K562 (cell line): ENCODE measurements at regions not wholly inside any gene's neighbourhood (a gene's known extent, or its start where the extent isn't known, plus 50 kb on each side); places are given as distances from the start of the nearest gene placed in this dataset.

Experiments used
- ATAC-seq: fragments of 200-7000 bp; cut with Tn5 transposase; 3 replicates; pipeline ENCODE4 v1.9.1; 2020; ENCODE audit warnings: moderate library complexity
- BruUV-seq: library from RNA; stranded (reverse); fragments of 400-500 nt; replicated peaks from 2 replicates; lab custom pipeline; 2021; lab: Mats Ljungman, UMichigan
- CTCF ChIA-PET: fragments of 300-600 bp; formaldehyde crosslinking; extraction: SDS; loops from one replicate; lab custom pipeline; 2021; ENCODE audit warnings: low intra/inter-chr PET ratio; lab: Yijun Ruan, JAX
- POLR2A ChIA-PET: fragments of 300-600, 350-650 bp; sonication (Branson Sonifier 250); formaldehyde crosslinking; extraction: SDS; loops from one replicate; lab custom pipeline; 2021; ENCODE audit warnings: antibody characterized with exemption, inconsistent platforms; lab: Yijun Ruan, JAX
- DNase-seq, 4 experiments: peaks; one replicate each; pipeline versions ENCODE4 v3.0.0 to v3.0.0-alpha.2; 2011 to 2018; ENCODE audit warnings: low spot score in 3 of 4, mixed read lengths in 3 of 4; ENCODE audit errors: extremely low read depth in 1 of 4
- FAIRE-seq: peaks from 2 replicates; lab custom pipeline; 2011; peaks lifted over from hg19 to GRCh38; lab: Jason Lieb, UNC
- H2AFZ ChIP-seq: 2 replicates; pipeline ENCODE4 v1.6.0; 2011; ENCODE audit warnings: low read depth, low read length, control low read depth, inconsistent platforms
- H3K27ac ChIP-seq: fragments of 200-600 bp; 3 replicates; pipeline ENCODE4 v1.8.0; 2011; ENCODE audit warnings: low read depth, mild to moderate bottlenecking, control low read depth, inconsistent platforms, low read length, moderate library complexity, mixed read lengths; ENCODE audit errors: extremely low read depth
- H3K27me3 ChIP-seq, 2 experiments: fragments of 300-600 bp in 1 of 2; 2 replicates in 1 of 2; 3 replicates in 1 of 2; pipeline versions ENCODE4 v1.6.0 to v1.8.0; 2011; ENCODE audit warnings: inconsistent platforms in 2 of 2, low read length in 2 of 2, mild to moderate bottlenecking in 1 of 2, mixed read lengths in 1 of 2, moderate library complexity in 1 of 2; ENCODE audit not compliant: control insufficient read depth in 2 of 2, insufficient read depth in 2 of 2
- H3K36me3 ChIP-seq: fragments of 300-600 bp; 3 replicates; pipeline ENCODE4 v1.8.0; 2011; ENCODE audit warnings: mild to moderate bottlenecking, low read length, inconsistent platforms; ENCODE audit not compliant: control insufficient read depth, insufficient read depth
- H3K4me1 ChIP-seq, 2 experiments: fragments of 200-600 bp in 1 of 2; replicated peaks in 1 of 2; 2 replicates in 1 of 2; 3 replicates in 1 of 2; pipeline versions ENCODE4 v1.5.1 to v1.8.0; 2011; ENCODE audit warnings: inconsistent platforms in 2 of 2, low read length in 2 of 2, mild to moderate bottlenecking in 1 of 2, mixed read lengths in 1 of 2, moderate library complexity in 1 of 2; ENCODE audit not compliant: control insufficient read depth in 2 of 2, insufficient read depth in 2 of 2
- H3K4me2 ChIP-seq: 2 replicates; pipeline ENCODE4 v1.6.1; 2011; ENCODE audit warnings: low read length, control low read depth, inconsistent platforms, mixed read lengths; ENCODE audit not compliant: insufficient read depth
- H3K4me3 ChIP-seq: fragments of 200-600 bp; sonication (generic), shearing (Covaris generic); 2 replicates; pipeline ENCODE4 v1.5.1; 2016; ENCODE audit warnings: control low read depth, inconsistent platforms
- H3K79me2 ChIP-seq: fragments of 200-600 bp; 3 replicates; pipeline ENCODE4 v1.8.0; 2011; ENCODE audit warnings: low read length, inconsistent platforms; ENCODE audit not compliant: control insufficient read depth, insufficient read depth
- H3K9ac ChIP-seq, 2 experiments: 2 replicates each; pipeline versions ENCODE4 v1.6.0 to v1.6.1; 2011; ENCODE audit warnings: low read depth in 2 of 2, low read length in 2 of 2, control low read depth in 1 of 2, inconsistent platforms in 1 of 2, mild to moderate bottlenecking in 1 of 2, mixed read lengths in 1 of 2; ENCODE audit not compliant: insufficient read depth in 1 of 2
- H3K9me1 ChIP-seq: one replicate; pipeline ENCODE4 v1.6.0; 2011; ENCODE audit warnings: inconsistent platforms, mild to moderate bottlenecking, low read length, moderate library complexity; ENCODE audit not compliant: control insufficient read depth, insufficient read depth
- H3K9me3 ChIP-seq: replicated peaks from 2 replicates; pipeline ENCODE4 v1.5.1; 2011; ENCODE audit warnings: low read depth, low read length, inconsistent platforms; ENCODE audit not compliant: control insufficient read depth, insufficient read depth
- H4K20me1 ChIP-seq: replicated peaks from 2 replicates; pipeline ENCODE4 v1.6.1; 2011; ENCODE audit warnings: low read length, inconsistent platforms, mixed read lengths; ENCODE audit not compliant: control insufficient read depth, insufficient read depth
- CEBPG ChIP-seq, 3 experiments: fragments of 200-800 bp in 1 of 3; sonication (Bioruptor generic) in 1 of 3; sonication (generic) in 1 of 3; formaldehyde crosslinking in 1 of 3; IDR thresholded peaks in 2 of 3; conservative IDR thresholded peaks in 1 of 3; 2 replicates each; pipeline versions ENCODE4 v1.6.1 to v1.8.0; 2016 to 2022; ENCODE audit warnings: missing compliant biosample characterization in 2 of 3, missing genetic modification characterization in 2 of 3, mild to moderate bottlenecking in 1 of 3, missing genetic modification reagents in 1 of 3
- CHAMP1 ChIP-seq: fragments of 450-650 bp; IDR thresholded peaks from 2 replicates; pipeline ENCODE4 v1.6.1; 2016; ENCODE audit warnings: mild to moderate bottlenecking
- FOXJ2 ChIP-seq: fragments of 200-800 bp; sonication (Bioruptor generic); IDR thresholded peaks from 2 replicates; pipeline ENCODE4 v1.6.1; 2016; ENCODE audit warnings: missing genetic modification characterization, missing compliant biosample characterization
- GATAD2A ChIP-seq: fragments of 450-650 bp; IDR thresholded peaks from 2 replicates; pipeline ENCODE4 v1.6.1; 2017
- HMG20A ChIP-seq: fragments of 450-650 bp; formaldehyde crosslinking; conservative IDR thresholded peaks from 2 replicates; pipeline ENCODE4 v1.4.0; 2020; ENCODE audit warnings: mild to moderate bottlenecking, mixed read lengths
- ILF3 ChIP-seq: fragments of 450-650 bp; IDR thresholded peaks from 2 replicates; pipeline ENCODE4 v1.6.1; 2018; ENCODE audit warnings: antibody characterized with exemption, mild to moderate bottlenecking, moderate library complexity, borderline replicate concordance
- LCOR ChIP-seq: sonication (generic); formaldehyde crosslinking; IDR thresholded peaks from 2 replicates; pipeline ENCODE4 v1.8.0; 2022; ENCODE audit warnings: mild to moderate bottlenecking, missing genetic modification reagents
- MED1 ChIP-seq: sonication (generic); formaldehyde crosslinking; IDR thresholded peaks from 2 replicates; pipeline ENCODE4 v1.8.1; 2023; ENCODE audit warnings: missing genetic modification reagents, borderline replicate concordance
- PCBP2 ChIP-seq: fragments of 200-400 bp; formaldehyde crosslinking; IDR thresholded peaks from 2 replicates; pipeline ENCODE4 v1.6.1; 2018; ENCODE audit warnings: low read length, low read depth, mild to moderate bottlenecking, moderate library complexity; ENCODE audit not compliant: poor library complexity, severe bottlenecking
- RBM15 ChIP-seq: fragments of 200-400 bp; formaldehyde crosslinking; IDR thresholded peaks from 2 replicates; pipeline ENCODE4 v1.6.1; 2018; ENCODE audit warnings: mild to moderate bottlenecking, low read length, moderate library complexity; ENCODE audit not compliant: insufficient read depth
- TGIF2 ChIP-seq: sonication (generic); formaldehyde crosslinking; IDR thresholded peaks from 2 replicates; pipeline ENCODE4 v1.8.1; 2022; ENCODE audit warnings: mild to moderate bottlenecking, missing genetic modification reagents, moderate library complexity
- TRIM28 ChIP-seq: fragments of 450-650 bp; IDR thresholded peaks from 2 replicates; pipeline ENCODE4 v1.6.1; 2017
- XRCC3 ChIP-seq: fragments of 450-650 bp; IDR thresholded peaks from 2 replicates; pipeline ENCODE4 v1.6.1; 2017; ENCODE audit warnings: mild to moderate bottlenecking, moderate library complexity
- ZNF347 ChIP-seq: fragments of 450-650 bp; formaldehyde crosslinking; IDR thresholded peaks from 2 replicates; pipeline ENCODE4 v1.4.0; 2020; ENCODE audit warnings: low read depth, mild to moderate bottlenecking, moderate library complexity
- WGBS: fragments of 100-300 bp; shearing (Covaris generic); methylation state at CpG from one replicate; pipeline ENCODE4 v1.1.6; 2016; ENCODE audit warnings: low coverage, mixed read lengths; ENCODE audit not compliant: insufficient coverage; ENCODE audit errors: missing lambda C conversion rate; 5-methylcytosine and 5-hydroxymethylcytosine counted together
- in situ Hi-C: fragments of 300-500 bp; cut with MboI; formaldehyde crosslinking; loops from 4 replicates; pipeline ENCODE4 v1.15.0; 2018; ENCODE audit warnings: inconsistent platforms, mixed read lengths
- intact Hi-C: fragments of 100-400 bp; cut with micrococcal nuclease; formaldehyde crosslinking; loops from 2 replicates; pipeline ENCODE4 v1.14.2; 2022
- TF ChIP-seq, protein P1 (sequence below), 2 experiments: fragments of 450-650 bp in 1 of 2; sonication (generic) in 1 of 2; formaldehyde crosslinking; conservative IDR thresholded peaks; 2 replicates each; pipeline versions ENCODE4 v1.4.0 to v1.8.1; 2020 to 2022; ENCODE audit warnings: mild to moderate bottlenecking in 1 of 2, missing genetic modification reagents in 1 of 2
- TF ChIP-seq, protein P2 (sequence below): fragments of 250-450 bp; sonication (Bioruptor Pico); IDR thresholded peaks from 2 replicates; pipeline ENCODE4 v1.5.0; 2021

DNA sequence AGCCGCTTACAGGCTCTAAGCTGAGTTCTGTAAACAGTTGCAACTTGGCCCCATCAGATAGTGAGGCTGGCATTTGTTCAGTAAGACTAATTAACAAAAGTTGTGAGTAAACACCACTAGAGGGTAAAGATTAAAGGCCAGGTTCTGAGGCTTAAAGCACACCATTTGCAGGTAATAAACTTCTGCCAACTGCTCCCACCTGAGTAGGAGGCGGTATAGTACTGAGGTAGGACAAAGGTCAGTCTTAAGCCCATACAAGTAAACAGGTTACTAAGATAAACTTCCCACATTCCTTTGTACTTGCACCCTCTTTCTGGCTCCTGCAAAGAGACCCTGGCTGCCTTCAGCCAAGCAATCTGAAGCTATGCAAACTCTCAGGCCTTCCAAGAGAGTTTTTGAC is 419.6 kb downstream of the DNAH5 start:
- in situ Hi-C loops (no loop called here), intact Hi-C loops (no loop called here)
- no peaks in the 10 kb centered on the region for H3K9me1 ChIP-seq
- ChIA-PET POLR2A (no interaction called here), CTCF (no interaction called here)
- H3K9ac ChIP-seq = no peak overlapping the region
- H2AFZ ChIP-seq = no peak overlapping the region
- peaks cover 2% of the 10 kb centered on the region for H3K9me3 ChIP-seq
- ATAC-seq (no peak), DNase-seq (no peak), FAIRE-seq (no peak)
- H3K27me3 ChIP-seq = no peaks in the 10 kb centered on the region
- H4K20me1 ChIP-seq = no peaks in the 10 kb centered on the region
- H3K27ac ChIP-seq = no peak overlapping the region
- H3K4me2 ChIP-seq = no peak overlapping the region
- no TSS peak for BruUV-seq
- no peaks in the 10 kb centered on the region for H3K36me3 ChIP-seq
- 3% methylated on average over 2 of the region's 2 CpGs for WGBS
- H3K4me3 ChIP-seq = no peak overlapping the region
- no peaks in the 10 kb centered on the region for H3K4me1 ChIP-seq
- no peaks in the 10 kb centered on the region for H3K79me2 ChIP-seq
- TF ChIP-seq HMG20A (CRISPR knock-in tag) (no peak), CEBPG (CRISPR knock-in tag; IDR thresholded peaks at IDR 0.05) (no peak), CEBPG (tag; conservative IDR thresholded peaks at IDR 0.05 in 1 of 2, IDR thresholded peaks at IDR 0.05 in 1 of 2) (no peak), LCOR (CRISPR knock-in tag) (no peak), MED1 (CRISPR knock-in tag) (no peak), CHAMP1 (no peak), RBM15 (no peak), TGIF2 (CRISPR knock-in tag) (no peak), GATAD2A (no peak), ZNF347 (CRISPR knock-in tag) (no peak), ILF3 (no peak), XRCC3 (no peak), TRIM28 (no peak), FOXJ2 (tag) (no peak), PCBP2 (no peak)
- TF ChIP-seq, protein P1, sequence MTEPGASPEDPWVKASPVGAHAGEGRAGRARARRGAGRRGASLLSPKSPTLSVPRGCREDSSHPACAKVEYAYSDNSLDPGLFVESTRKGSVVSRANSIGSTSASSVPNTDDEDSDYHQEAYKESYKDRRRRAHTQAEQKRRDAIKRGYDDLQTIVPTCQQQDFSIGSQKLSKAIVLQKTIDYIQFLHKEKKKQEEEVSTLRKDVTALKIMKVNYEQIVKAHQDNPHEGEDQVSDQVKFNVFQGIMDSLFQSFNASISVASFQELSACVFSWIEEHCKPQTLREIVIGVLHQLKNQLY (CRISPR knock-in tag; conservative IDR thresholded peaks at IDR 0.05) = no peak
- TF ChIP-seq, protein P2, sequence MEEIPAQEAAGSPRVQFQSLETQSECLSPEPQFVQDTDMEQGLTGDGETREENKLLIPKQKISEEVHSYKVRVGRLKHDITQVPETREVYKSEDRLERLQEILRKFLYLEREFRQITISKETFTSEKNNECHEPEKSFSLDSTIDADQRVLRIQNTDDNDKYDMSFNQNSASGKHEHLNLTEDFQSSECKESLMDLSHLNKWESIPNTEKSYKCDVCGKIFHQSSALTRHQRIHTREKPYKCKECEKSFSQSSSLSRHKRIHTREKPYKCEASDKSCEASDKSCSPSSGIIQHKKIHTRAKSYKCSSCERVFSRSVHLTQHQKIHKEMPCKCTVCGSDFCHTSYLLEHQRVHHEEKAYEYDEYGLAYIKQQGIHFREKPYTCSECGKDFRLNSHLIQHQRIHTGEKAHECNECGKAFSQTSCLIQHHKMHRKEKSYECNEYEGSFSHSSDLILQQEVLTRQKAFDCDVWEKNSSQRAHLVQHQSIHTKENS (CRISPR knock-in tag) = no peak
